HT1080 (cell line): ENCODE measurements at regions not wholly inside any gene's neighbourhood (a gene's known extent, or its start where the extent isn't known, plus 50 kb on each side); places are given as distances from the start of the nearest gene placed in this dataset.
A peak's percentile ranks its signal among the peaks of the same experiment; 100 is the strongest.
"Not testable (repeated sequence)": the region's sequence is repeated elsewhere in the genome, so short reads cannot be mapped to it uniquely, and the experiment has no call there.

Source experiments
- DNase-seq: peaks from one replicate; pipeline ENCODE4 v3.0.0-alpha.2; 2015; ENCODE audit warnings: low read depth

- no peak for DNase-seq
Observed at GRCh38 chr5:17364987-17365810, 132.8 kb upstream of the TAF11L2 start.

- no peak for DNase-seq
Observed at GRCh38 chr5:17365811-17366138, 132.3 kb upstream of the TAF11L2 start.

- no peak for DNase-seq
Observed at GRCh38 chr5:17367256-17367840, 130.7 kb upstream of the TAF11L2 start.

GRCh38 chr5:17370651-17371050 is 127.4 kb upstream of the TAF11L2 start:
- no peak for DNase-seq

- no peak for DNase-seq
Observed at GRCh38 chr5:17373406-17373805, 124.6 kb upstream of the TAF11L2 start.

- peak; percentile 27 for DNase-seq
Observed at GRCh38 chr5:17373814-17374556, 124.0 kb upstream of the TAF11L2 start.

GRCh38 chr5:17374973-17375742 is 122.9 kb upstream of the TAF11L2 start:
- DNase-seq, result peak; percentile 65

- DNase-seq, result not testable (repeated sequence)
Observed at GRCh38 chr5:17375886-17376285, 122.1 kb upstream of the TAF11L2 start.

- DNase-seq, result no peak
Observed at GRCh38 chr5:17378346-17378997, 119.6 kb upstream of the TAF11L2 start.

GRCh38 chr5:17379100-17379951 is 118.7 kb upstream of the TAF11L2 start:
- no peak for DNase-seq

GRCh38 chr5:17381932-17382331 is 116.1 kb upstream of the TAF11L2 start:
- no peak for DNase-seq

- DNase-seq, result no peak
Observed at GRCh38 chr5:17383526-17383925, 114.5 kb upstream of the TAF11L2 start.

- DNase-seq, result no peak
Observed at GRCh38 chr5:17384181-17384580, 113.8 kb upstream of the TAF11L2 start.

GRCh38 chr5:17388717-17389116 is 109.3 kb upstream of the TAF11L2 start:
- DNase-seq, result no peak

- no peak for DNase-seq
Observed at GRCh38 chr5:17394086-17394485, 103.9 kb upstream of the TAF11L2 start.

- DNase-seq, result no peak
Observed at GRCh38 chr5:17395106-17395880, 102.7 kb upstream of the TAF11L2 start.

- DNase-seq, result no peak
Observed at GRCh38 chr5:17396247-17396646, 101.8 kb upstream of the TAF11L2 start.

GRCh38 chr5:17398431-17398830 is 99.6 kb upstream of the TAF11L2 start:
- peak; percentile 98 for DNase-seq
